GM18517 (cell line): ENCODE measurements at regions not wholly inside any gene's neighbourhood (a gene's known extent, or its start where the extent isn't known, plus 50 kb on each side); places are given as distances from the start of the nearest gene placed in this dataset.
A peak's percentile ranks its signal among the peaks of the same experiment; 100 is the strongest.

Experiments used
- ATAC-seq: cut with Tn5 transposase; IDR thresholded peaks from one replicate; pipeline ENCODE4 v1.9.1; 2021; ENCODE audit warnings: mild to moderate bottlenecking, moderate library complexity; ENCODE audit not compliant: unreplicated experiment

- no peak for ATAC-seq
Observed at GRCh38 chr4:11342401-11342800, 86.3 kb downstream of the HS3ST1 start.

- no peak for ATAC-seq
Observed at GRCh38 chr4:11341337-11342043, 87.2 kb downstream of the HS3ST1 start.

GRCh38 chr4:11338956-11339782 lies 89.5 kb downstream of the HS3ST1 start:
- ATAC-seq, result no peak

GRCh38 chr4:11337287-11337686 lies 91.4 kb downstream of the HS3ST1 start:
- ATAC-seq, result no peak

- ATAC-seq, result no peak
Observed at GRCh38 chr4:11336435-11336834, 92.3 kb downstream of the HS3ST1 start.

- ATAC-seq, result no peak
Observed at GRCh38 chr4:11334887-11335286, 93.8 kb downstream of the HS3ST1 start.

- ATAC-seq, result no peak
Observed at GRCh38 chr4:11328401-11328800, 100.3 kb downstream of the HS3ST1 start.

GRCh38 chr4:11326021-11326420 lies 102.7 kb downstream of the HS3ST1 start:
- ATAC-seq, result no peak

GRCh38 chr4:11323771-11324170 lies 104.9 kb downstream of the HS3ST1 start:
- ATAC-seq, result no peak

- no peak for ATAC-seq
Observed at GRCh38 chr4:11313157-11313943, 115.3 kb downstream of the HS3ST1 start.

GRCh38 chr4:11312389-11312788 lies 116.3 kb downstream of the HS3ST1 start:
- no peak for ATAC-seq

GRCh38 chr4:11301075-11301660 lies 127.5 kb downstream of the HS3ST1 start:
- ATAC-seq, result no peak

GRCh38 chr4:11299836-11300235 lies 128.9 kb downstream of the HS3ST1 start:
- ATAC-seq, result no peak

- no peak for ATAC-seq
Observed at GRCh38 chr4:11299016-11299415, 129.7 kb downstream of the HS3ST1 start.

- ATAC-seq, result no peak
Observed at GRCh38 chr4:11298451-11298850, 130.2 kb downstream of the HS3ST1 start.

- ATAC-seq, result no peak
Observed at GRCh38 chr4:11297627-11298026, 131.1 kb downstream of the HS3ST1 start.

- no peak for ATAC-seq
Observed at GRCh38 chr4:11297201-11297600, 131.5 kb downstream of the HS3ST1 start.

GRCh38 chr4:11293866-11294265 lies 134.8 kb downstream of the HS3ST1 start:
- no peak for ATAC-seq

GRCh38 chr4:11287055-11287454 lies 141.6 kb downstream of the HS3ST1 start:
- ATAC-seq, result no peak

GRCh38 chr4:11286533-11286932 lies 142.2 kb downstream of the HS3ST1 start:
- ATAC-seq, result peak; percentile 85

- no peak for ATAC-seq
Observed at GRCh38 chr4:11281720-11282119, 147.0 kb downstream of the HS3ST1 start.
